HEK293T (cell line): ENCODE measurements at regions not wholly inside any gene's neighbourhood (a gene's known extent, or its start where the extent isn't known, plus 50 kb on each side); places are given as distances from the start of the nearest gene placed in this dataset.

ENCODE experiments used
- BHLHE40 ChIP-seq: fragments of 450-650 bp; IDR thresholded peaks from 2 replicates; pipeline ENCODE4 v1.6.1; 2016; ENCODE audit warnings: mild to moderate bottlenecking, moderate library complexity, borderline replicate concordance
- CTBP1 ChIP-seq: fragments of 450-650 bp; IDR thresholded peaks from 2 replicates; pipeline ENCODE4 v1.6.1; 2016; ENCODE audit warnings: borderline replicate concordance
- FOXM1 ChIP-seq: fragments of 450-650 bp; IDR thresholded peaks from 2 replicates; pipeline ENCODE4 v1.6.1; 2017; ENCODE audit warnings: mild to moderate bottlenecking, borderline replicate concordance
- HDGF ChIP-seq: fragments of 450-650 bp; IDR thresholded peaks from 2 replicates; pipeline ENCODE4 v1.6.1; 2017; ENCODE audit warnings: antibody characterized with exemption, borderline replicate concordance
- SP1 ChIP-seq: fragments of 450-650 bp; IDR thresholded peaks from 2 replicates; pipeline ENCODE4 v1.6.1; 2017

DNA sequence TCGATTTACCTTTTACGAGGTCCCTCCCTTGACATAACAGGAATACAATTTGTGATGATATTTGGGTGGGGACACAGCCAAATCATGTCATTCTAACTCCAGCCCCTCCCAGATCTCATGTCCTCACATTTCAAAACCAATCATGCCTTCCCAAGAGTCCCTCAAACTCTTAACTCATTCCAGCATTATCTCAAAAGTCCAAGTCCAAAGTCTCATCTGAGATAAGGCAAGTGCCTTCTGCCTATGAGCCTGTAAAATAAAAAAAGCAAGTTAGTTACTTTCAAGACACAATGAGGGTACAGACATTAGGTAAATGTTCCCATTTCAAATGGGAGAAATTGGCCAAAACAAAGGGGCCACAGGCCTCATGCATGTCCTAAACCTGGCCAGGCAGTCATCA lies 381.1 kb downstream of the PIK3C3 start:
- no peak for TF ChIP-seq FOXM1
- TF ChIP-seq BHLHE40 = no peak
- TF ChIP-seq CTBP1 = no peak
- no peak for TF ChIP-seq SP1
- TF ChIP-seq HDGF = no peak
